Fibroblast of pulmonary artery (primary cell): ENCODE measurements at regions not wholly inside any gene's neighbourhood (a gene's known extent, or its start where the extent isn't known, plus 50 kb on each side); places are given as distances from the start of the nearest gene placed in this dataset.

ENCODE experiments used
- DNase-seq: peaks from one replicate; pipeline ENCODE4 v3.0.0-alpha.2; 2010; ENCODE audit warnings: low read depth
- H3K4me3 ChIP-seq: replicated peaks from 2 replicates; pipeline ENCODE4 v1.5.1; 2011; ENCODE audit warnings: low read depth, mild to moderate bottlenecking, control low read depth, low read length, moderate library complexity
- TF ChIP-seq, protein P1 (sequence below): IDR thresholded peaks from 2 replicates; pipeline ENCODE4 v1.5.1; 2011; ENCODE audit warnings: mild to moderate bottlenecking, control low read depth, low read length, inconsistent platforms; ENCODE audit errors: missing control alignments

DNA sequence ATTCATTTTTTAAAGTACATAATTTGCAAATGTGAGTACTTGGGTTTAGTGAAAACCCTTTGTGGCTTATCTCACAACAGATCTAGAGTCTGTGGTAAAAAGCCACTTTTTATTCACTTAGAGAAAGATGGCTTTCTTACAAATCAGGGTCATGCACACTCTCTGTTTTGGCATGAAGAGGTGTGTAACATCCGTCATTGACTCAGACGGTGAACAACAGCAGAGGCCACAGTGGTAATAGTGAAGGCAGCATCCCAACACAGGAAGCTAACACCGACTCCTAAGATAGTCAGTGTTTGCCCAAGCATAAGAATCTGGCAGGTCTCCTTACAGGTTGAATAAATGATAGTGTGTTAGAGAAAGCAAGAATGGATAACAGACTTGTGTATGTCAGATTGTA lies 593.0 kb downstream of the SOX5 start:
- TF ChIP-seq, protein P1, sequence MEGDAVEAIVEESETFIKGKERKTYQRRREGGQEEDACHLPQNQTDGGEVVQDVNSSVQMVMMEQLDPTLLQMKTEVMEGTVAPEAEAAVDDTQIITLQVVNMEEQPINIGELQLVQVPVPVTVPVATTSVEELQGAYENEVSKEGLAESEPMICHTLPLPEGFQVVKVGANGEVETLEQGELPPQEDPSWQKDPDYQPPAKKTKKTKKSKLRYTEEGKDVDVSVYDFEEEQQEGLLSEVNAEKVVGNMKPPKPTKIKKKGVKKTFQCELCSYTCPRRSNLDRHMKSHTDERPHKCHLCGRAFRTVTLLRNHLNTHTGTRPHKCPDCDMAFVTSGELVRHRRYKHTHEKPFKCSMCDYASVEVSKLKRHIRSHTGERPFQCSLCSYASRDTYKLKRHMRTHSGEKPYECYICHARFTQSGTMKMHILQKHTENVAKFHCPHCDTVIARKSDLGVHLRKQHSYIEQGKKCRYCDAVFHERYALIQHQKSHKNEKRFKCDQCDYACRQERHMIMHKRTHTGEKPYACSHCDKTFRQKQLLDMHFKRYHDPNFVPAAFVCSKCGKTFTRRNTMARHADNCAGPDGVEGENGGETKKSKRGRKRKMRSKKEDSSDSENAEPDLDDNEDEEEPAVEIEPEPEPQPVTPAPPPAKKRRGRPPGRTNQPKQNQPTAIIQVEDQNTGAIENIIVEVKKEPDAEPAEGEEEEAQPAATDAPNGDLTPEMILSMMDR = no peak
- H3K4me3 ChIP-seq = no peak overlapping the region
- no peak for DNase-seq

DNA sequence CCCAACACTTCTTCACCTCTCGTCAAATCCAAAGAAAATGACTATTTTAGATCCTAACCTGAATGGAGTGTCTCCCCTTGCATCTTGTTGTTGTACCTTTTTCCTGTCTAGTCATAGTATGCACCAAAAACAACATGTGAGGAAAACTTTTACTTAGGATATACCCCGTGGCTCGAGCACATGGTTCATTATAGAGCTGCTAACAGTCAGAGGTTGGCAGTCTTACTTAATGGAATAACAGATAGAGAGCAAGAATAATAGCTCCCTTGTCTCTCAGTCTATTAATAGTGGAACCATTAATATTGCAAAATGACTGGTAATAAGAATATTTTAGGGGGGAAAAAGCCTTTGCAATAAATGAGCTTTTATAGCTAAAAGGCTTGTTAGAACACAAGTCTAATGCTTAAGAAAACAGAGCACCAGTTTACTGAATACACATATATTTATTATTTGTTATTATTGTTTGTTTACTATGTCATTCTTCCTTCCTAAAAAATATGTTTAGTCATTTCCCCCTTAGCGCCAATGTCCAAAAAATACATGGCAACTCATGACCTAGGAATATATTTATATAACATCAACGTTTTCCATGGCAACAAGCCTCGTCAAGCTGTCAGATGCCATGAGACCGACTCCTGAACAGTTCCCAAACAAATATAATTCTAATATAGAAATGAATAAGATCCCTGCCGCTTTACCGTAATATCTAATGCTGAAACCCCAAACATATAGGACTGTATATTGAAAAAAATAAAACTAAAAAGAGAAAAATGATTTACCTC lies 592.4 kb downstream of the SOX5 start:
- DNase-seq = no peak
- TF ChIP-seq, protein P1 = no peak
- no peak overlapping the region for H3K4me3 ChIP-seq

DNA sequence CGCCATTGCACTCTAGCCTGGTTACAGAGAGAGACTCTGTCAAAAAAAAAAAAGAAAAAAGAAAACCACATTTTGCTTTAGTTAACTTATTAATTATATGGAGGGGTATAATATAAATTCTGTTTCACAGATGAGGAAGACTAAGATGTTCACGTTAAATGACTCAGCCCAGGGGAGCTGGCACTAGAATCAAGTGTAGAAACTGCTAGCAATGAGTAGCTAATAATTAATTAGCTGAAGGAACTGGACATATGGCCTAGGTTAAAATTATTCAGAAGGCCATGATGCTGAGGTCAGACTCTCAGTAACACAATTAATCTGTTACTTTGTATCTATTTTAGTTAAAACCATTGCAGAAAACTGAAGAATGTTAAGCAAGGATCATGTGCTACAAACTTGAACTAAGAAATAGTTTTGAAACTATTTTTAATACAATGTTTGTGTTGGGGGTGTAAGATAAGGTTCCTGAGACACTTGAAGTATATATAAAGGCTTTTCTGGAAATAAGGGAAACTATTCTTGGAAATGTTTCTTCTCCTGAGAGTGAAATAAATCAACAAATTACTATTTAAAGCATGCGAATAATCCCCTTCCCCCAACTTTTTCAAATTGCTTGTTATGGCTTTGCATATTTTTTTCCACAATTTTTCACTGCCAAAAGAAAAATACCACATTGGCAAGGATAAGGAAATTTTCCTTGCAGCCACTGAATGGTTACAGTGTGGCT lies 589.3 kb downstream of the SOX5 start:
- TF ChIP-seq, protein P1 = no peak
- H3K4me3 ChIP-seq = no peak overlapping the region
- no peak for DNase-seq

DNA sequence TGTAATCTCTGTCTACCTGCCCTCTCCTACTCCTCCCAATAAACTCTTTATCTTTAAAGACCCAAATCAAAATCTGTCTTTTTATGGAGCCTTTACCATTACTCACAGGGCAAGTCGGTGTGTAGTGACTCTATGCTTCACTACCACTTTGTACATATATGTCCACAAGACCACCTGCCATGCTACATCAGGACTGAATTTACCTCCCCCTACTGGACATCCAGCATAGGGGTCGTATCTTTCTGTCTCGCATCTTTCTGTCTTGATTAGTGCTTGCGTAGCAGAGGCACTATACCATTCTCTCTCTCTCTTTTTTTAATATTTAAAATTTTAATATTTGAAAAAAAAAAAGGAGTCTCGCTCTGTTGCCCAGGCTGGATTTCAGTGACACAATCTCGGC lies 587.5 kb downstream of the SOX5 start:
- no peak for DNase-seq
- TF ChIP-seq, protein P1 = no peak
- H3K4me3 ChIP-seq = no peak overlapping the region

DNA sequence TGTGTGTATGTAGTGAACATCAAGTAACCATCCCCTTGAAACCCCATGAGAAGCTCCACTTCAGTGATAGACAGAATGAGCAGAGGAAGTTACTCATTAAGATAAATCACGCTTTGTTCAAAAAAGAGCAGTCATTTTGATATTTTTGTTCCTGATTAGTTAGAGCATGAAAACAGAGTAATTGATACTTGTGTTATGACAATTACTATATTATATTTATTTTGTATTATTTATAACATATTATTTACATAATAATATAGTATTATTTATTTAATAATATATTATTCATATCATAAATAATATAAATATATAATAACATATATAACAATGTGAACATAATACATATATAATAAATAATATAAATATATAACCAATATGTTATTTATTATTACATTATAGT lies 580.9 kb downstream of the SOX5 start:
- DNase-seq = no peak
- TF ChIP-seq, protein P1 = no peak
- H3K4me3 ChIP-seq = no peak overlapping the region

DNA sequence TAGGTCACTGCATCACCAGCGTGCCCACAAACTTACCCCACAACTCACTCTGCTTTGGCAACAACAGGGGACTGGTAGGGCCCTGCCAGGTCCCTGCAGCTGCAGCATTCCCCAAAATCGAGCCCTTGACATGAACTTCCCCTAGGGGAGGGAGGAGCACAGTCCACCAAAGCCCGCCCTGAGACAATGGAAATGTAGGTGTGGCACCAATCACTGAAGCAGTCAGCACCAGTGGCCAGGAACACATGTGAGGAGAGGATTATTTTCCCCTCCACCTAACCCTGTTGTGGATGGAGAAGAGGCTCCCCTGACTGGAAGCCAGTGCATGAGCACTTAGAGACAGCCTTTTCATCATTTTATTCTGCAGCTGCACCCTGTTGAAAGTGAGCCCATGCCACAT lies 573.8 kb downstream of the SOX5 start:
- H3K4me3 ChIP-seq = no peak overlapping the region
- TF ChIP-seq, protein P1 = no peak
- no peak for DNase-seq

DNA sequence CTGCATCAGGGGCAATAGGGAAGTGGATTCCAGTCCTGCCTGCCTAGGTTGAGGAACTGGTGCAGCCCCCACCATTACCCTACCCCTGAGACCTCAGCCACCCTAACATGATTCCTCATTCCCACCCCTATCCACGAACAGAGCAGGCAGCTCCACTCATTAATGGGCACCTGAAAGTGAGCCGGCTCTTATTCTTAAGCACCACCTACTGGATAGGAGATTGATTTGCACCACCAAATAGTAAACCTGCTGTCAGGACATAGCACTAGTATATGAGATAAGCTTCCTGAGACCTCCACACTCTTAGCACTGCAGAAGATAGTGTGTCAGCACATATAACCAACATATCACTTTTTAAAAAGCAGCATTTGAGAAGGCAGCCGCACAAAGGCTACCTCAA lies 573.2 kb downstream of the SOX5 start:
- no peak overlapping the region for H3K4me3 ChIP-seq
- DNase-seq = no peak
- TF ChIP-seq, protein P1 = no peak
